ENCODE measurements at regions not wholly inside any gene's neighbourhood (a gene's known extent, or its start where the extent isn't known, plus 50 kb on each side); places are given as distances from the start of the nearest gene placed in this dataset.

DNA sequence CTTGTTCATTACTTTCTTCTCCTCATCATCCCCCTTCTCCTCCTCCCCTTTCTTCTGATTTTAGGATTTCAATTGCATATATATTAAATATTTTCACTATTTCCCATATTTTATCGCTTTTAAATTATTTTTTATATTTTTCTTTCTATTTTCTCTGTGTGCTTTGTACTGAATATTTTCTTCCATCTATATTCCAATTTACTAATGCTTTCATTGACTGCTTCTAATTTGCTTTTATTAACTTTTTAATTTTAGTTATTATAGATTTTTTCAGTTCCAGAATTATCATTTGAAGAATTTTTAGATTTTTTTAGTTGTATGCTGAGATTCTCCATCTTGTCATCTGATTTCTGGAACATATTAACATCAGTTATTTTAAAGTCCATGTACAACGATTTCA is 83.2 kb upstream of the ST3GAL6 start:
- TF ChIP-seq MAZ (IDR thresholded peaks at IDR 0.05; ENCODE audit: borderline replicate concordance, low read depth, low read length) (no peak), RAD21 (conservative IDR thresholded peaks at IDR 0.05 in 1 of 2, IDR thresholded peaks at IDR 0.05 in 1 of 2) (no peak), REST (IDR thresholded peaks at IDR 0.05) (no peak), CBX2 (IDR thresholded peaks at IDR 0.05; ENCODE audit: borderline replicate concordance, low read depth) (no peak), ZFP36 (IDR thresholded peaks at IDR 0.05; ENCODE audit: borderline replicate concordance, partially characterized antibody) (no peak), HEYL (CRISPR knock-in tag; IDR thresholded peaks at IDR 0.05) (no peak), POLR2AphosphoS2 (conservative IDR thresholded peaks at IDR 0.05; ENCODE audit: low read length) (no peak), NFE2L2 (conservative IDR thresholded peaks at IDR 0.05; ENCODE audit: low read length) (no peak), E2F6 (IDR thresholded peaks at IDR 0.05; ENCODE audit: borderline replicate concordance, low read depth) (no peak)
- DNase-seq (ENCODE audit: low read depth in 1 of 2, low spot score in 1 of 2), result no peak
- Histone ChIP-seq H3K27ac (no peak overlapping the region), H3K4me1 (no peaks in the 10 kb centered on the region), H3K4me2 (no peak overlapping the region), H3K9me3 (0 out of 3 replicates have a peak, but pooled peaks cover 2% of the 10 kb centered on the region), H3K4me3 (no peak overlapping the region)
- ChIA-PET POLR2A (no interaction called here), CTCF (no interaction called here)
- WGBS (ENCODE audit: missing lambda C conversion rate), result 7% methylated on average over 2 of the region's 2 CpGs
- FAIRE-seq, result no peak
- ATAC-seq, result no peak

- TF ChIP-seq CHD4 (IDR thresholded peaks at IDR 0.05; ENCODE audit: borderline replicate concordance) (no peak), KDM5A (IDR thresholded peaks at IDR 0.05) (no peak)
- TF ChIP-seq, protein P1, sequence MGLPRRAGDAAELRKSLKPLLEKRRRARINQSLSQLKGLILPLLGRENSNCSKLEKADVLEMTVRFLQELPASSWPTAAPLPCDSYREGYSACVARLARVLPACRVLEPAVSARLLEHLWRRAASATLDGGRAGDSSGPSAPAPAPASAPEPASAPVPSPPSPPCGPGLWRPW (IDR thresholded peaks at IDR 0.05), result no peak
- POLR2A ChIA-PET, result no interaction called here
- DNase-seq (ENCODE audit: low read depth in 1 of 2, low spot score in 1 of 2) (no peak), ATAC-seq (no peak), FAIRE-seq (no peak)
- no peak overlapping the region for H3K4me3 ChIP-seq
- CTCF ChIA-PET, result no interaction called here
- 53% methylated on average over 5 of the region's 5 CpGs for WGBS (ENCODE audit: missing lambda C conversion rate)
- no peak overlapping the region for H3K4me2 ChIP-seq
- H3K4me1 ChIP-seq, result no peaks in the 10 kb centered on the region
- no peak overlapping the region for H3K27ac ChIP-seq
- H3K9me3 ChIP-seq, result 0 out of 3 replicates have a peak, but pooled peaks cover 2% of the 10 kb centered on the region
These were observed 82.4 kb upstream of the ST3GAL6 start for GRCh38 chr3:98680723-98681122.

DNA sequence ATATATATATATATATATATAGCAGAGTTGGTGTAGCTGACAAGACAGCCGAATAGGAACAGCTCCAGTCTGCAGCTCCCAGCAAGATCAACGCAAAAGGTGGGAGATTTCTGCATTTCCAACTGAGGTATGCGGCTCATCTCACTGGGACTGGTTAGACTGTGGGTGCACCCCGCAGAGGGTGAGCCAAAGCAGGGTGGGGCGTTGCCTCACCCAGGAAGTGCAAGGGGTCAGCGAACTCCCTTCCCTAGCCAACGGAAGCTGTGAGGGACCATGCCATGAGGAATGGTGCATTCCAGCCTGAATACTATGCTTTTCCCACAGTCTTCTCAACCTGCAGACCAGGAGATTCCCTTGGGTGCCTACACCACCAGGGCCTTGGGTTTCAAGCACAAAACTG is 81.7 kb upstream of the ST3GAL6 start:
- FAIRE-seq, result no peak
- H3K4me1 ChIP-seq, result no peaks in the 10 kb centered on the region
- ATAC-seq, result no peak
- H3K4me2 ChIP-seq, result no peak overlapping the region
- CTCF ChIA-PET, result no interaction called here
- DNase-seq (ENCODE audit: low read depth in 1 of 2, low spot score in 1 of 2), result no peak
- WGBS (ENCODE audit: missing lambda C conversion rate), result 75% methylated on average over 6 of the region's 7 CpGs
- no peak overlapping the region for H3K27ac ChIP-seq
- no peak overlapping the region for H3K4me3 ChIP-seq
- POLR2A ChIA-PET, result no interaction called here
- H3K9me3 ChIP-seq, result 0 out of 3 replicates have a peak, but pooled peaks cover 2% of the 10 kb centered on the region
- TF ChIP-seq ATOH8 (CRISPR knock-in tag; IDR thresholded peaks at IDR 0.05; ENCODE audit: low read depth) (no peak), FOXS1 (CRISPR knock-in tag; IDR thresholded peaks at IDR 0.05) (no peak), BHLHE40 (IDR thresholded peaks at IDR 0.05; ENCODE audit: low read depth, low read length) (no peak), CHD2 (IDR thresholded peaks at IDR 0.05; ENCODE audit: low read length, partially characterized antibody) (no peak), MYC (IDR thresholded peaks at IDR 0.05; ENCODE audit: borderline replicate concordance, low read length) (no peak), RARB (CRISPR knock-in tag; IDR thresholded peaks at IDR 0.05) (no peak), CBX8 (IDR thresholded peaks at IDR 0.05) (no peak), KDM5A (IDR thresholded peaks at IDR 0.05) (no peak), EHMT2 (IDR thresholded peaks at IDR 0.05; ENCODE audit: low read depth) (no peak), GATA3 (IDR thresholded peaks at IDR 0.05; ENCODE audit: borderline replicate concordance) (no peak), EP300 (IDR thresholded peaks at IDR 0.05) (no peak), E2F6 (IDR thresholded peaks at IDR 0.05; ENCODE audit: borderline replicate concordance, low read depth) (no peak), ZFP36 (IDR thresholded peaks at IDR 0.05; ENCODE audit: borderline replicate concordance, partially characterized antibody) (no peak)
- TF ChIP-seq, protein P2, sequence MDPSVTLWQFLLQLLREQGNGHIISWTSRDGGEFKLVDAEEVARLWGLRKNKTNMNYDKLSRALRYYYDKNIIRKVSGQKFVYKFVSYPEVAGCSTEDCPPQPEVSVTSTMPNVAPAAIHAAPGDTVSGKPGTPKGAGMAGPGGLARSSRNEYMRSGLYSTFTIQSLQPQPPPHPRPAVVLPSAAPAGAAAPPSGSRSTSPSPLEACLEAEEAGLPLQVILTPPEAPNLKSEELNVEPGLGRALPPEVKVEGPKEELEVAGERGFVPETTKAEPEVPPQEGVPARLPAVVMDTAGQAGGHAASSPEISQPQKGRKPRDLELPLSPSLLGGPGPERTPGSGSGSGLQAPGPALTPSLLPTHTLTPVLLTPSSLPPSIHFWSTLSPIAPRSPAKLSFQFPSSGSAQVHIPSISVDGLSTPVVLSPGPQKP (IDR thresholded peaks at IDR 0.05; ENCODE audit: low read depth, low read length), result no peak
- TF ChIP-seq, protein P1 (IDR thresholded peaks at IDR 0.05), result no peak
